HG02610 (cell line): ENCODE measurements at regions not wholly inside any gene's neighbourhood (a gene's known extent, or its start where the extent isn't known, plus 50 kb on each side); places are given as distances from the start of the nearest gene placed in this dataset.
"Not testable (repeated sequence)": the region's sequence is repeated elsewhere in the genome, so short reads cannot be mapped to it uniquely, and the experiment has no call there.

Experiments used
- ATAC-seq: cut with Tn5 transposase; IDR thresholded peaks from one replicate; pipeline ENCODE4 v1.9.1; 2021; ENCODE audit warnings: mild to moderate bottlenecking, moderate library complexity; ENCODE audit not compliant: unreplicated experiment

GRCh38 chr12:29029484-29029883 lies 119.6 kb upstream of the FAR2 start:
- ATAC-seq, result not testable (repeated sequence)

DNA sequence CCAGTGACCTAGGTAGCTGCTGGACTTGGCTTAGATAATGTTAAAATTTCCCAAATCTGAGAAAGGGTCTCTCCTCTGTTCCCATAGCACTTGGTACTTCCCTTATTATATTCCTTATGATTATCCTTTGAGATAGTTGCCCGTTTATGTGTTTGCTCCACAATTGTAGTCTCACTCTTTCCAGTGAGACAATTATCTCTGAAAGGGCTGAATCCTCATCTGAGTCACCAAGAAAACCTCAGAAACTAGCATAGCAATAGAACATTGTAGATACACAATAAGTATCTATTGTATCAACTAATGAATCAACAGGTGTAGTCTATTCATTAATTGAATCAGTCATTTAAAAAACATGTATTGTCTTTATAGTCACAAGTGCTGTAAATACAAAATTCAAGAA lies 119.1 kb upstream of the FAR2 start:
- ATAC-seq, result no peak

DNA sequence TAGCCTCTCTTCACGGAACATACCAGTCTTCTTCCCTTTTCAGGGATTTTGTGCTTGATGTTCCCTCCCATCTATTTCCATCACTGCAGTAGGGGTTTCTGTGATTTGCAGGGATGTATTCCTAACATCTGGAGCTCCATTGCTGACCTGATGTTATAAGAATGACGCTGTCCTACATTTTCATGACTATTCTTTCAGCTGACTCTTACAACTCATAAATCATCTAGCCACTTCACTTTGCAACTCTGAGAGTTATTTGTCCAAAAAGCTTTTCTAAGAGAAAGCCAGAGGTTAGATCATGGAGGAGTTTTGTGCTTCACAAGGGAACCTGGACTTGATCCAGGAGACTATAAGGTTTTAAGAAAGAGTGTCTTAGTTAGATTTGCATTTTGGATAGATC lies 116.6 kb upstream of the FAR2 start:
- no peak for ATAC-seq

DNA sequence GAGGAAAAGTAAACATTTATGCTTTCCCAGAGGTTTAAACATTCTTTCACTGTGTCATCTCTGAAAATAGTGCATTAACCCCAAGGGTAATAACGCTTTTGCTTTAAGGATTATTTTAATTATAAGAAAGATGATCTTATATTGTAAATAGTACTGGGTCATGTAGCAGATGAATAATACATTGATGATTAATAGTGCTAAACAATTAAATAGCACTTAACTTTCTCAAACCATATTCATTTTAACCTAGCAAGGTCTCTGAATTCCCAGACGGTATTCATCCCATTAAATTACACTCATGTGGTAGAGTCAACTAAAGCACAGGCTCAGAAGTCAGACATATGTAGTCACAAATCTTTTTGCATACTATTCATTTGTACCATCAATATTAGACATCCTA lies 115.6 kb upstream of the FAR2 start:
- ATAC-seq, result no peak

- no peak for ATAC-seq
Measured at GRCh38 chr12:29035112-29035511, 114.0 kb upstream of the FAR2 start.

DNA sequence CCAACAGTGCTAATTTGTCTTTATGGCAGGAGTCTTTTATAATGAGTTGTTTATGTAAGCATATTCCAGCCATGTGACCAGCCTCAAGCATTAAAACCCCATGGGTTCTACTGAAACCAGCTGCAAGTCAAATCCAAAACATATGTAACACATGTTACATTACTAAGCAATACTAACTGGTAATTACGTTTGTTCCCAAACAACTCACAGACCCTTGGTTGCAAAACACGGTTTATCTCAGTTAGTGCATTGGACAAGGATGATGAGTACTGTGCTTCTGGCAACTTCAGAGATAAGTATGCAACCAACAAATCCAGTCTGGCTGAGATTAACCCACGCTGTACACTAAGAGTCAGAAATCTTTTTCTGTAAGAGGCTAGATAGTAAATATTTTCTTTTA lies 110.1 kb upstream of the FAR2 start:
- no peak for ATAC-seq

- ATAC-seq, result no peak
Measured at GRCh38 chr12:29041621-29042020, 107.5 kb upstream of the FAR2 start.

GRCh38 chr12:29043069-29043468 lies 106.0 kb upstream of the FAR2 start:
- ATAC-seq, result no peak

- no peak for ATAC-seq
Measured at GRCh38 chr12:29044799-29045198, 104.3 kb upstream of the FAR2 start.

DNA sequence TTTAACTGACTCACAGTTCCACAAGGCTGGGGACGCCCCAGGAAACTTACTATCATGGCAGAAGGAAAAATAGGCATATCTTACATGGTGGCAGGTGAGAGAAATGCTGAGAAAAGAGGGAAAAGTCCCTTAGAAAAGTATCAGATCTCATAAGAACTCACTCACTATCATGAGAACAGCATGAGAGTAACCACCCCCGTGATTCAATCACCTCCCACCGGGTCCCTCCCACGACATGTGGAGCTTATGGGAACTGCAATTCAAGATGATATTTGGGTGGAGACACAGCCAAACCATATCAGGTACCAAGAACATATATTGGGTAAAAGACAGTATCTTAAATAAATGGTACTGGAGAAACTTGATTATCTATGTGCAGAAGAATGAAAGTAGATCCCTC lies 100.3 kb upstream of the FAR2 start:
- no peak for ATAC-seq

DNA sequence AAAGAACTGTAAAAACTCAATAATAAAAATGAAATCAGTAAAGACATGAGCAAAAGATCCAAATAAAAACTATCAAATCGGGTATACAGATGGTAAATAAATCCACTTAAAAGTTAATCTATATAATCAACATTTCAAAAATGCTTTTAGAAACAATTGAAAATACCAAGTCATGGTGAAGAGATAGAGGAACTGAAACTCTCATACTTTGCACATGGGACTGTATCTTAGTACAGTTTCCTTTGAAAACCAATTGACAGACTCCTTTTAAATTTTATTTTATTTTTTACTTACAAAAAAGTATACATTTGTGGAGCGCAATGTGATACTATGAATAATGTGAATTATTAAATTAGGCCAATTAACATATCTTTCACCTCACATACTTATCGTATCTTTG lies 98.6 kb upstream of the FAR2 start:
- peak; percentile 59 for ATAC-seq

DNA sequence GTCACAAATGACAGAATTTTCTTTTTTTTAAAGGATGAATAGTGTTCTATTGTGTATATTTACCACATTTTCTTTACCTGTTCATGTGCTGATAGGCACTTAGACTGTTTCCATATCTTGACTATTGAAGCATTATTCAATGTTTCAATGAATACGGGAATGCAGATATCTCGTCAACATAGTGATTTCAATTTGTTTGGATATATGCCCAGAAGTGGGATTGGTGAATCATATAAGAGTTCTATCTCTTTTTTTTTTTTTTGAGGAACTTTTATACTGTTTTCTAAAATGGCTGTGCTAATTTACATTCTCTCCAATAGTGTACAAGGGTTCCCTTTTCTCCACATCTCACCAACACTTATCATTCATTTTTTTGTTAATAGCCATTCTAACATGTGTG lies 97.9 kb upstream of the FAR2 start:
- no peak for ATAC-seq

DNA sequence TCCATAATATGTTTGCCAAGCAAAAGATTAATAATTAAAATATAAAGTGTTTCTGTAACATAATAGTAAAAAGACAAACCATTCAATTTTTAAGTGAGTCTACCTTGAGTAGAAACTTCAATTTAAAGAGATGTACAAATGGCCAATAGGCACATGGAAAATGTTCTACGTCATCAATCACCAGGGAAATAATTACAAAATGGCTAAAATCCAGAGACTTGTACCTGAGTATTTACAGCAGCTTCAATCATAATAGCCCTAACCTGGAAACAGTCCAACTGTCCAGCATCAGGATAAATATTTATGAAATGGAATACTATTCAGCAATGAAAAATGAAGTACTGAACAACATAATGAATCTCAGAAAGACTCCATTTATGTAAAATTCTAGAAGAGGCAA lies 95.5 kb upstream of the FAR2 start:
- no peak for ATAC-seq

DNA sequence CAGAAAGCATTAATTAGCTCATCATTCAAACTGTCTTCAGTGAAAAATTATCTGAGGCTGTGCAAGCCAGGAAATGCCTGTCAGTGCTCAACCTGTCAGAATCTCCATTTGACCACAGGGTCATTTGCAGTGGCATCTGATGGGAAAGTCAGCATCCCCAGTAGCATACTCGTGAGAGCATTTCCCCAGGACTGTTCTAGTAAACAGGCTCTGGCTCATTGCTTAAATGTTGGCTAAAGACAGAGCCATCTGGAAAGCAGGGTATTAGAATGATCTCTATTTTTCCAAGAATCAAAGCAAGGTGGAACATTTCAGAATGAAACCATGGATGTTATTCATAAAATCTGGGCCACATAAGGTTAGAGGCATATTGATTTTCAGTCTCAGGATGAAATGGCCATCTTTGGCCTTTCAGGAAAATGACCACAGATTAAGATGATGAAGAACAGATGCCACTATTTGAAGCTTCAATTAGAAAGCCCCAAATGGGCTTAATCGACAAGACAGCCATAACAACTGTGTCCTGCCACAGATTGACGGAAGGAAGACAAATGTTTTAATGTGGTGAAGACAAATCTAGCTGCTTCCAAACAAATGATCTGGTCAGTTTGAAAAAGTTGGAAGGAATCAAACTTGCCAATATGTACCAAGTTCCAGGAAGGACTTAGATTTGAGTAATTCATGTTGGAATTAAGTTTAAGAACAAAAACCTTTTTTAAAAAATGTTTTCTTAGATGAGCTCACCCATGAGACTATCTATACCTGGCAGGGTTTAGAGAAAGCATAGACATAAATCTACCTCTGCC lies 94.0 kb upstream of the FAR2 start:
- no peak for ATAC-seq

GRCh38 chr12:29066011-29066588 lies 83.0 kb upstream of the FAR2 start:
- peak; percentile 71 for ATAC-seq

DNA sequence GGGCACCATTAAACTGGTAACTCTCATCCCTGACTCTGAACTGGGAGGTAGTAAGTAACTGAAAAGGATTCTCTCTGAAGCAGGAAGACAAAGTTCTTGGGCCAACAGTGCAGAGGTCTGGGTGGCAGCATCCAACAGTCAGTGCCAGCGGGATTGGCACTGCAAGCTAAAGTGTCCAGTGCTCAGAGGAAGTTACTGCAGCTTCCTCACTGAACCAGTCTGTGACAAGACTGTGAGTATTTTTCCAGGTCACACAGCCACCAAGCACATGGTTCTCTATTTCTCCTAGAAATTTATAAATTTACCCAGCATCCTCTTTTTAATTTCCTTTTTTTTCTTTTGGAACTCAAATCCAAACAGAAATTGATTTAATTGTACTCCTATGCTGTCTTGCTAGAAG lies 81.6 kb upstream of the FAR2 start:
- no peak for ATAC-seq

GRCh38 chr12:29070309-29070708 lies 78.8 kb upstream of the FAR2 start:
- ATAC-seq, result no peak

DNA sequence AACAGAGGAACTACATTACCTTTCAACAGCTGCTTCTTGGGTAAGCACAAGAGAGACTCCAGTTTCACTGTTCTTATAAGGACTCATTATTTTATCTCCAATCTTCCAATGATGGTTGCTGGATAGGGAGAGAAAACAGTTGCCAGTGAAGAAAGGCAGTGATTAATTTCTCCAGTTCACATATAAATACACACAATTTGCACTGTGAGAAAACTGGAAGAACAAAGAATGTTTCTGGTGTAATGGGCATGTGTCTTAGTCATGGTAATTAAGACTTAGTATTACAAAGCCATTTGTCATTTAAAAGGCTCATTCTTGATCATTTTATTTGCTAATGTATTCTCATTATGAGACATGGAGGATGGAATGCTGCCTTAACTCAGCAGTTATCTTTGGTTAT lies 78.0 kb upstream of the FAR2 start:
- ATAC-seq, result no peak

DNA sequence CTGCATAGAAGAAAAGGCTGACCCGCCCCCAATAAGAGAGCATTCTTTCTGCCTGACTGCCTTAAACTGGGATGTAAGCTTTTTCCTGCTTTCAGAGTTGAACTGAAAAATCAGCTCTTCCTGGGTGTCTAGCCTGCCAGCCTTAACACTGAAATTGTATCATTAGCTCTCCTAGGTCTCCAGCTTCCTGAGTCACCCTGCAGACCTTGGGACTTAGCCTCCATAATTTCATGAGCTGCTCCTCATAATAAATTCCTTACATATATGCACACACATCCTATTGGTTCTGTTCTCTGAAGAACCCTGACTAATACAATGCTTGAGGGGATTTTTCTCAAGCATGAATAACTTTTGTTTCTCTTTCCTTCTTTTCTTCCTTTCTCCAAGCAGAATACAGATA lies 76.4 kb upstream of the FAR2 start:
- no peak for ATAC-seq

DNA sequence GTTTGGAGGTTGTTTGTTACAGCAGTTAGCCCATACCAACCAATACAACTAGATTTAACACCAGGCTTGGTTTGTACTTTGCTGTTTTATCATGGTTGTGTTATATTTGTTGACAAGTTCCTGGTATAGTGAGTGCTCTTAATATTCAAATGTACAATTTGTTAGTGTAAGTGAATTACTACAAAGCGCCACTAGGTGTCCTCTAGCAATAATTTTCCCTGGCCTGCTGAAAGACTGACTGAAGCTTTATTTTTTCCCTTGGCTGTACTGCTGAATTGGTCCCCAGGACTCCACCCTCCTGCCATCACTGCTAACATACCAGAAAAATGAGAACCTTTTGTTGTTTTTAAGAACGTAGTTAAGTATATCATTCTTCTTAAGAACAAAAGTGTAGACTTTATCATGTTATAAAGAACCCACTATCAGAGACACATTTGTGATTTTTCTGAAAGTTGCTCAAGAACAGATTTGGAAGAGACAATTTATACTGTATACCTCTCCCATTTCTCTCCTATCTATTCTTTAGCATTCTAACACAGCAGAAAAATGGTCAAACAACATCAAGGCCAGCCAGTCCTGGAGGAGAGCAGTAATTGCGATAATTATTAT lies 75.3 kb upstream of the FAR2 start:
- ATAC-seq, result no peak

DNA sequence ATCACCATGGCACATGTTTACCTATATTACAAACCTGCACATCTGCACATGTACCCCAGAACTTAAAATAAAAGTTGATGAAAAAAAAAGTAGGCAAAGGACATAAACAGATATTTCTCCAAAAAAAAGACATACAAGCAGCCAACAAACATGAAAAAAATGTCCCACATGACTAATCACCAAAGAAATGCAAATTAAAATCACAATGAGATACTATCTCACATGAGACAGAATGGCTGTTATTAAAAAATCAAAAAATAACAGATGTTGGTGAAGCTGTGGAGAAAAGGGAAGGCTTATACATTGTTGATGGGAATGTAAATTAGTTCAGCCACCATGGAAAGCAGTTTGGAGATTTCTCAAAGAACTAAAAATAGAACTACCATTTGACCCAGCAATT lies 68.0 kb upstream of the FAR2 start:
- ATAC-seq, result no peak

GRCh38 chr12:29082522-29082921 lies 66.6 kb upstream of the FAR2 start:
- ATAC-seq, result no peak
